GM19035 (cell line): ENCODE measurements at regions not wholly inside any gene's neighbourhood (a gene's known extent, or its start where the extent isn't known, plus 50 kb on each side); places are given as distances from the start of the nearest gene placed in this dataset.

Source experiments
- ATAC-seq: cut with Tn5 transposase; IDR thresholded peaks from one replicate; pipeline ENCODE4 v1.9.1; 2021; ENCODE audit not compliant: unreplicated experiment

- no peak for ATAC-seq
Observed at GRCh38 chr9:8189881-8190280, 390.3 kb upstream of the DMAC1 start.

- ATAC-seq, result no peak
Observed at GRCh38 chr9:8188723-8189407, 389.3 kb upstream of the DMAC1 start.

- ATAC-seq, result no peak
Observed at GRCh38 chr9:8186560-8186959, 387.0 kb upstream of the DMAC1 start.

DNA sequence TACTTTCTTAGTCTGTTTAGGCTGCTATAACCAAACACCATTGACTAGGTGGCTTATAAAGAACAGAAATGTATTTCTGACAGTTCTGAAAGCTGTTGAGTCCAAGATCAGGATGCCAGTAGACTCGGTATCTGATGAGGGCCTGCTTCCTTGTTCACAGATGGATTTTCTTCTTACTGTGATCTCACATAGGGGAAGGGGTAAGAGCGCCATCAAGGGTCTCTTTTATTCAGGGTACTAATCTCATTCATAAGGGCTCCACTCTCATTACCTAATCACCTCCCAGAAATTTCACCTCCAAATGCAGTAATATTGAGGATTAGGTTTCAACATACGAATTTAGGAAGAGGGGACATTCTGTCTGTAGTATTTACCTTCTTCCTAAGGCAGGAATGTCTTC lies 384.0 kb upstream of the DMAC1 start:
- ATAC-seq, result no peak

DNA sequence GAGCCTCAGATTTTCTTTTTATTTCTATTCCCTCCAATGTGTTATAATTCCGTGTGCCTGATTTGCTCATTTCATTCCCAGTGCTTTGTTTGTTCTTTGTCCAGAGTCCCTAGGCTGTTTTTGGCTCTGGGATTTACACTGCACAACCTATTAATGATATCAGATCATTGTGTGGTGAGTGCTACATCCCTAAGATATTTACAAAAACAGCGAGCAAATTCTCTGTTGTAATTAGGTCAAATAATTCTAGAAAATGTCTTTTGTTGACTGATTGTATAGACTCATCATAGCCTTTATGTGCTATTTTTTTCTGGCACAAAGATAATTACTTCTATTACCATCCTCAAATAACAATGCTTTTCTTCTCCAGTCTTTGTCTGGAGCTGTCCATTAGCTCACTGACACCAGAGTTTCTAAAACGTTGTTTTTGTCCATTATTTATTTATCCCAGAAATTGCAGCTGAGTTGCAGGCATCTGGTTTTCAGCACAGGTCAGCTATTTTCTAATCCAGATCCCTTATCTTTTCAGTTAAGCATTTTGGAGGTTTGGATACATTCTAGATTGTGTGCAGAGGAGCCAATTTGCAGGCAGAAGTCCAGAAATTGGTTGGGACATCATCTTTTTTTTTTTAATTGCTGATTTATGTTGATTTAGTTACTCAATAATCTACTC lies 379.9 kb upstream of the DMAC1 start:
- ATAC-seq, result no peak

- ATAC-seq, result no peak
Observed at GRCh38 chr9:8172000-8172399, 372.4 kb upstream of the DMAC1 start.

GRCh38 chr9:8168916-8169438 lies 369.4 kb upstream of the DMAC1 start:
- ATAC-seq, result no peak

GRCh38 chr9:8160787-8161186 lies 361.2 kb upstream of the DMAC1 start:
- ATAC-seq, result no peak

DNA sequence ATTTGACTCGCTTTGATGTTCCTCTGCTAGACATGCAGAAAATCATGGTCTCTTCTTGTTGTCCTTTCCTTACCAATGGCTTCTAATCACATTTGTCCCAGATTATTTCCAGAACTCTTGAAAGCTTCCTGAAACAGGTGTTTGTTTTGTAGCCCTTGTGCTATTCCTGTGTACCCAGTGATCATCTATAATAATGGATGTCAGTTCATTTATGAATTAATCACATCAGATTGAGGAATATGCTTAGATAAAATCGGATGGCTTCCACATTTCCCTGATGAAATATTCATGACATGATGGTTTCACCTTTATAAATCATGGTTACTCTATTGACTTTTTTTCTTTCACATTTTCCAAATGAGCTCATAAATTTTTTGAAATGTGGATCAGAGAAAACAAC lies 359.0 kb upstream of the DMAC1 start:
- ATAC-seq, result no peak

- ATAC-seq, result no peak
Observed at GRCh38 chr9:8157683-8158324, 358.2 kb upstream of the DMAC1 start.

DNA sequence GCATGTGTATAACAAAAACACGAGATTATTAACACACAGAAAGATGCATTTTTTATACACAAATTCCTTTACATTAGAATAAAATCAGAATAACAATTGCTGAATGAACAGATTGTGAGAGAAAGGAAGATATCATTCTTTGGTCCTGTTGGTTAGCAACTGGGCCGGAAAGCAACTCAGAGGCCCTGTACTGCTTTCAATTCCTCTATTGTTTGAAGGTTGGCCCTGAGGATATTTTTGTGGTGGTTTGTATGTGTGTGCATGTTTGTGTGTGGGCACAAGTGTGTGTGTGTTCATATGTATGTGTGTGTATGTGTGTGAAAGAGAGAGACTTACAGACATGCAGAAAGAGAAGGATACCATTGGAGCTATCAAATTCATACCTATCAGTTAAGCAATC lies 356.8 kb upstream of the DMAC1 start:
- no peak for ATAC-seq

GRCh38 chr9:8155706-8156105 lies 356.1 kb upstream of the DMAC1 start:
- ATAC-seq, result no peak

DNA sequence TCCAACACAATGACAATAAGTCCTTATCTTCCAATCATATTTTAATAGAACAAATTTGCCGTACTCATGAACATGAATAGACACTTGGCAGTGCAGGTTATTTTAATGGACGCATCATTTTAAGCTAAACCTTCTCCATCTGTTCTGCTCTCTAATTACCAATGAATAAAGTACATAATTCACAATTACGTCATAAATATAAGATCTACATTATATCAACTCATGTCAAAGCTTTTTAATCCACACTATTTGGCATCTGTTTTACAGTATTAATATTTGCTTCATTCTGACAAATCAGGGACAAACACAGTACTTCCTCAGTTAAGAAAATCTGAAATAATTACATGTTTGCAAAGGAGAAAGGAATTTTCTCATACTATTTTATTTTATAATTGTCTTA lies 344.1 kb upstream of the DMAC1 start:
- ATAC-seq, result no peak

- no peak for ATAC-seq
Observed at GRCh38 chr9:8140557-8140956, 341.0 kb upstream of the DMAC1 start.

GRCh38 chr9:8139756-8140155 lies 340.2 kb upstream of the DMAC1 start:
- no peak for ATAC-seq

- no peak for ATAC-seq
Observed at GRCh38 chr9:8136477-8136876, 336.9 kb upstream of the DMAC1 start.

GRCh38 chr9:8134635-8135034 lies 335.1 kb upstream of the DMAC1 start:
- no peak for ATAC-seq

DNA sequence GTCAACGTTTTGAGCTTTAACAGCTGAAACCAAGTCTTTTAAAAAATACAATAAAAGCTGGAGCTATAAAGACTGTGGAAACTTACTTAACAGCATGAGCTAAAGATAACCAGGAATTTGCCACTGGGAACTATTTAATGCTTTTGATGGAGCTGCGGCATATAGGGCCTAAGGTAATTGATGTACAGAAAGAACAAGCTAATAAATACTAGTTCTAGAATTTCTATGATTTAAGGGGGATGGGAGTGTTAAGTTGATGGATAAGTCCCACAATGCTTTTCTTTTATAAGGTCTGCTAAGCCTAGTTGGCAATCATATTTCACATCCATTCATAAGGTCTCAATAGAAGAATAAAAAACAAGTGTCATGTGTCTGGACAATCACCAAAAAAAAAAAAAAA lies 334.0 kb upstream of the DMAC1 start:
- no peak for ATAC-seq

GRCh38 chr9:8115570-8115969 lies 316.0 kb upstream of the DMAC1 start:
- no peak for ATAC-seq

- ATAC-seq, result no peak
Observed at GRCh38 chr9:8114826-8115225, 315.2 kb upstream of the DMAC1 start.

GRCh38 chr9:8106362-8106761 lies 306.8 kb upstream of the DMAC1 start:
- ATAC-seq, result no peak

- no peak for ATAC-seq
Observed at GRCh38 chr9:8101607-8102006, 302.0 kb upstream of the DMAC1 start.
